Spleen (tissue), 11 donors: ENCODE measurements at regions not wholly inside any gene's neighbourhood (a gene's known extent, or its start where the extent isn't known, plus 50 kb on each side); places are given as distances from the start of the nearest gene placed in this dataset.

Experiments used
- DNase-seq: peaks from one replicate; pipeline ENCODE4 v3.0.0-alpha.2; 2020
- H3K27ac ChIP-seq, 8 donors: fragments of 200-600 bp; sonication (generic) in 7 of 8; 1 replicate in 4 of 8; 2 replicates in 4 of 8; pipeline versions ENCODE4 v1.5.0 to v1.8.0; 2016 to 2021; ENCODE audit warnings: inconsistent platforms in 4 of 8, mild to moderate bottlenecking in 4 of 8, moderate library complexity in 1 of 8
- H3K27me3 ChIP-seq, 7 donors: fragments of 200-600 bp; sonication (generic) in 6 of 7; replicated peaks in 1 of 7; 1 replicate in 4 of 7; 2 replicates in 3 of 7; pipeline versions ENCODE4 v1.5.0 to v1.8.0; 2016 to 2021; ENCODE audit warnings: inconsistent platforms in 3 of 7, mild to moderate bottlenecking in 1 of 7
- H3K36me3 ChIP-seq, 6 donors: fragments of 200-600 bp; sonication (generic) in 5 of 6; 1 replicate in 4 of 6; 2 replicates in 2 of 6; pipeline versions ENCODE4 v1.5.0 to v1.8.0; 2016 to 2021; ENCODE audit warnings: inconsistent platforms in 2 of 6
- H3K4me1 ChIP-seq, 6 donors: fragments of 200-600 bp; sonication (generic) in 5 of 6; 1 replicate in 3 of 6; 2 replicates in 3 of 6; pipeline versions ENCODE4 v1.5.0 to v1.8.0; 2016 to 2021; ENCODE audit warnings: inconsistent platforms in 3 of 6
- H3K4me3 ChIP-seq, 8 donors: fragments of 200-600 bp; sonication (generic) in 7 of 8; 1 replicate in 4 of 8; 2 replicates in 4 of 8; pipeline versions ENCODE4 v1.5.0 to v1.8.0; 2016 to 2021; ENCODE audit warnings: inconsistent platforms in 4 of 8, mild to moderate bottlenecking in 4 of 8, moderate library complexity in 2 of 8
- H3K9me3 ChIP-seq, 8 donors: fragments of 200-600 bp; sonication (generic) in 7 of 8; 1 replicate in 4 of 8; 2 replicates in 4 of 8; pipeline versions ENCODE4 v1.5.0 to v1.8.0; 2016 to 2021; ENCODE audit warnings: inconsistent platforms in 4 of 8
- POLR2A ChIP-seq, 3 donors: fragments of 450-650 bp; IDR thresholded peaks; one replicate each; pipeline ENCODE4 v1.5.1; 2017; ENCODE audit warnings: antibody characterized with exemption in 3 of 3, mild to moderate bottlenecking in 1 of 3
- POLR2AphosphoS5 ChIP-seq, 3 donors: sonication (generic); formaldehyde crosslinking; IDR thresholded peaks; one replicate each; pipeline ENCODE4 v1.5.1; 2017; ENCODE audit warnings: antibody characterized with exemption in 3 of 3
- WGBS, 5 donors: extraction: QIAGEN DNeasy Blood & Tissue Kit in 3 of 5; methylation state at CpG; one replicate each; pipeline versions ENCODE4 v1.1.5 to v1.1.7; 2013 to 2018; 5-methylcytosine and 5-hydroxymethylcytosine counted together
- intact Hi-C: fragments of 100-400 bp; cut with DNase I; formaldehyde crosslinking; loops from one replicate; pipeline ENCODE4 v1.15.0; 2023; ENCODE audit warnings: low total_unique reads
- TF ChIP-seq, protein P1 (sequence below), 11 experiments: fragments of 200-600 bp in 7 of 11; fragments of 450-650 bp in 4 of 11; sonication (generic) in 4 of 11; IDR thresholded peaks in 8 of 11; conservative IDR thresholded peaks in 3 of 11; 1 replicate in 7 of 11; 2 replicates in 4 of 11; pipeline versions ENCODE4 v1.4.0 to v1.8.0; 2016 to 2021; ENCODE audit warnings: antibody characterized with exemption in 11 of 11, inconsistent platforms in 4 of 11, mild to moderate bottlenecking in 1 of 11
- donor health status: healthy with polysubstance abuse.
- donor health status: DM: no; HTN: no; CAD: no; lungs with moderate emphysema.
- donor health status: DM: no; HTN: no; CAD: no.
- donor health status: Bipolar disorder and iron deficiency.
- donor health status: healthy.
- donor health status: DM: no; HTN: no; CAD: no.
- donor health status: DM: yes; HTN: yes; CAD: no.

DNA sequence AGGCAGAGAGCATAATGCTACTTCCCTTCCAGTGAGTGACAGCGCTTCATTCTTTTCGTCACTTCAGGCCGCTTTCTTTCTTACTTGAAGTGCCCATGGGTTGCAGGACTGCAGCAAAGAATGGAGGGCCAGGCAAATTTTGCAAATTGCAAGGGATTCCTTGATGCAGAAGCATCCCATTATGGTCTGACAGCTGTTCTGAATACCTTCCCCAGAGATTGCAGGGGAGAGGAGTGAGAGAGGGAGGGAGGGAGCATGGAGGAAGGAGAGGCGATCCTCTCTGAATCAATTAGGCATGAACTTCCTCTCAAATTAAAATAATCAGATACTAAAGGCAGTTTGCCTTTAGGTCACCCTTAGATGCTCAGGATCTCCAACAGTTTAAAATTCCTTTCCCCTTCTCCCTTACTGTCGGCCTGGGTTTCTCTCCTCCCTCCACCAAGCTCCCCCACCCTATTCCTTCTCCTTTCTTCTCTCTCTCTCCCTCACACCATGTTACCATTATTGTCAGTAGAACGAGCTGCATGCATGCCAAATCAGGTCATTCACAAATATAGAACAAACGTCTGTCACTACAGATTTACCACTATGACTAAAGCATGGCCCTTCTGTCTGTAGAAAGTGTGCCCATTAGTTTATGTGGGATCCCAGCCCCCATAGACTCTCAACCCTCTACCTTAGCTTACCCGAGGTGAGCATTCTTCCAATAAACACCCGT lies 289.2 kb downstream of the CD83 start:
- H3K27ac ChIP-seq = no peak overlapping the region

GRCh38 chr6:14408446-14408845 lies 290.9 kb downstream of the CD83 start:
- Histone ChIP-seq H3K9me3 (no peaks in the 10 kb centered on the region), H3K36me3 (no peaks in the 10 kb centered on the region), H3K27me3 (no peaks in the 10 kb centered on the region), H3K4me1 (no peaks in the 10 kb centered on the region), H3K27ac (no peak overlapping the region), H3K4me3 (no peak overlapping the region)
- 87 to 95% (median 93%) methylated on average over 4 of the region's 4 CpGs for WGBS, 5 donors
- intact Hi-C loops = no loop called here
- TF ChIP-seq POLR2AphosphoS5 (IDR thresholded peaks at IDR 0.05) (no peak), POLR2A (IDR thresholded peaks at IDR 0.05) (no peak)
- TF ChIP-seq, protein P1, sequence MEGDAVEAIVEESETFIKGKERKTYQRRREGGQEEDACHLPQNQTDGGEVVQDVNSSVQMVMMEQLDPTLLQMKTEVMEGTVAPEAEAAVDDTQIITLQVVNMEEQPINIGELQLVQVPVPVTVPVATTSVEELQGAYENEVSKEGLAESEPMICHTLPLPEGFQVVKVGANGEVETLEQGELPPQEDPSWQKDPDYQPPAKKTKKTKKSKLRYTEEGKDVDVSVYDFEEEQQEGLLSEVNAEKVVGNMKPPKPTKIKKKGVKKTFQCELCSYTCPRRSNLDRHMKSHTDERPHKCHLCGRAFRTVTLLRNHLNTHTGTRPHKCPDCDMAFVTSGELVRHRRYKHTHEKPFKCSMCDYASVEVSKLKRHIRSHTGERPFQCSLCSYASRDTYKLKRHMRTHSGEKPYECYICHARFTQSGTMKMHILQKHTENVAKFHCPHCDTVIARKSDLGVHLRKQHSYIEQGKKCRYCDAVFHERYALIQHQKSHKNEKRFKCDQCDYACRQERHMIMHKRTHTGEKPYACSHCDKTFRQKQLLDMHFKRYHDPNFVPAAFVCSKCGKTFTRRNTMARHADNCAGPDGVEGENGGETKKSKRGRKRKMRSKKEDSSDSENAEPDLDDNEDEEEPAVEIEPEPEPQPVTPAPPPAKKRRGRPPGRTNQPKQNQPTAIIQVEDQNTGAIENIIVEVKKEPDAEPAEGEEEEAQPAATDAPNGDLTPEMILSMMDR (IDR thresholded peaks at IDR 0.05 in 8 of 11, conservative IDR thresholded peaks at IDR 0.05 in 3 of 11) = no peak
- DNase-seq = no peak

More for the DNA sequence above, 289.2 kb downstream of the CD83 start:
- no peak overlapping the region for H3K4me3 ChIP-seq
- no peaks in the 10 kb centered on the region for H3K9me3 ChIP-seq
- H3K36me3 ChIP-seq = no peaks in the 10 kb centered on the region
- no peak for TF ChIP-seq POLR2A (IDR thresholded peaks at IDR 0.05)
- TF ChIP-seq, protein P1 (IDR thresholded peaks at IDR 0.05 in 8 of 11, conservative IDR thresholded peaks at IDR 0.05 in 3 of 11) = no peak
- TF ChIP-seq POLR2AphosphoS5 (IDR thresholded peaks at IDR 0.05) = no peak
- 74 to 80% (median 79%) methylated on average over 9 of the region's 9 CpGs for WGBS, 5 donors
- no peaks in the 10 kb centered on the region for H3K4me1 ChIP-seq
- DNase-seq = no peak
- intact Hi-C loops = no loop called here
- H3K27me3 ChIP-seq = no peaks in the 10 kb centered on the region

DNA sequence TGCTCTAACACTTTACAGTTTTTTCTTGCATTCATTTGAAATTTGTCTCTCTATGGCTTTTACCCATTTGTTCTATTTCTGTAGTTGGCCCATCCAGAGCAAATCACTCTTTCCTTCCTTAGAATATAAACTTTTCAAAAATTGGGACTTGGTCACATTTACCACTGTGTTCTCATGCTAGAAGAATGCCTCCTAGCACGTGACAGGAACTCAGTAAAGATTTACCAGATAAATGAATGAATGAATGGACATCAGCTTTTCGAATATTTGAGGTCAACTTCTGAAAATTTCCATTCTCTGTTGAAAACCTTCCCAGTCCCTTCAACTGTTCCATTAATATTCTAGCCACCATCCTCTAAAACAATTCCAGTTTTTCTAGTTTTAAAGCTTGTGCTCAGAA lies 294.5 kb downstream of the CD83 start:
- H3K36me3 ChIP-seq = no peaks in the 10 kb centered on the region
- H3K4me3 ChIP-seq = no peak overlapping the region
- intact Hi-C loops = no loop called here
- 65 to 92% (median 79%) methylated on average over 2 of the region's 2 CpGs for WGBS, 5 donors
- DNase-seq = no peak
- no peaks in the 10 kb centered on the region for H3K4me1 ChIP-seq
- TF ChIP-seq, protein P1 (IDR thresholded peaks at IDR 0.05 in 8 of 11, conservative IDR thresholded peaks at IDR 0.05 in 3 of 11) = no peak
- TF ChIP-seq POLR2AphosphoS5 (IDR thresholded peaks at IDR 0.05) (no peak), POLR2A (IDR thresholded peaks at IDR 0.05) (no peak)
- no peaks in the 10 kb centered on the region for H3K9me3 ChIP-seq
- no peak overlapping the region for H3K27ac ChIP-seq
- H3K27me3 ChIP-seq = no peaks in the 10 kb centered on the region

DNA sequence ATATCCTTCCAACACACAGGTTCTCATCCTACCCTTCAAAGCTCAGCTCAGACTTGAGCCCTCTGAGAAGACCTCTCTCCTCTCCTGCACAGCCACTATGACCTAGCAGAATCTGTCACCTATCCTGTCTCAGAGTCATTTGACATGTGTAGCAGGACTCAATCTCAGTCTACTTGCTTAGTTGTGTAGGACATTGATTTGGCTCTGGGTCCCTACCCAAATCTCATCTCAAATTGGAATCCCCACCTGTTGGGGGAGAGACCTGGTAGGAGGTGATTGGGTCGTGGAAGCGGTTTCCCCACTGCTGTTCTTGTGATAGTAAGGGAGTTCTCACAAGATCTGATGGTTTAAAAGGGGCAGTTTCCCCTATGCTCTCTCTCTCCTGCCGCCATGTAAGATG lies 297.9 kb downstream of the CD83 start:
- Histone ChIP-seq H3K36me3 (no peaks in the 10 kb centered on the region), H3K27me3 (no peaks in the 10 kb centered on the region), H3K4me1 (no peaks in the 10 kb centered on the region), H3K27ac (no peak overlapping the region), H3K9me3 (no peaks in the 10 kb centered on the region), H3K4me3 (no peak overlapping the region)
- intact Hi-C loops = no loop called here
- no peak for DNase-seq
- WGBS, 5 donors = 93 to 98% (median 94%) methylated on average over 3 of the region's 3 CpGs
- no peak for TF ChIP-seq POLR2AphosphoS5 (IDR thresholded peaks at IDR 0.05)
- no peak for TF ChIP-seq POLR2A (IDR thresholded peaks at IDR 0.05)
- TF ChIP-seq, protein P1 (IDR thresholded peaks at IDR 0.05 in 8 of 11, conservative IDR thresholded peaks at IDR 0.05 in 3 of 11) = no peak
